Spleen (tissue), 11 donors: ENCODE measurements at regions not wholly inside any gene's neighbourhood (a gene's known extent, or its start where the extent isn't known, plus 50 kb on each side); places are given as distances from the start of the nearest gene placed in this dataset.
"Not testable (repeated sequence)": the region's sequence is repeated elsewhere in the genome, so short reads cannot be mapped to it uniquely, and the experiment has no call there.

Experiments used
- DNase-seq: peaks from one replicate; pipeline ENCODE4 v3.0.0-alpha.2; 2020
- H3K27ac ChIP-seq, 8 donors: fragments of 200-600 bp; sonication (generic) in 7 of 8; 1 replicate in 4 of 8; 2 replicates in 4 of 8; pipeline versions ENCODE4 v1.5.0 to v1.8.0; 2016 to 2021; ENCODE audit warnings: inconsistent platforms in 4 of 8, mild to moderate bottlenecking in 4 of 8, moderate library complexity in 1 of 8
- H3K27me3 ChIP-seq, 7 donors: fragments of 200-600 bp; sonication (generic) in 6 of 7; replicated peaks in 1 of 7; 1 replicate in 4 of 7; 2 replicates in 3 of 7; pipeline versions ENCODE4 v1.5.0 to v1.8.0; 2016 to 2021; ENCODE audit warnings: inconsistent platforms in 3 of 7, mild to moderate bottlenecking in 1 of 7
- H3K36me3 ChIP-seq, 6 donors: fragments of 200-600 bp; sonication (generic) in 5 of 6; 1 replicate in 4 of 6; 2 replicates in 2 of 6; pipeline versions ENCODE4 v1.5.0 to v1.8.0; 2016 to 2021; ENCODE audit warnings: inconsistent platforms in 2 of 6
- H3K4me1 ChIP-seq, 6 donors: fragments of 200-600 bp; sonication (generic) in 5 of 6; 1 replicate in 3 of 6; 2 replicates in 3 of 6; pipeline versions ENCODE4 v1.5.0 to v1.8.0; 2016 to 2021; ENCODE audit warnings: inconsistent platforms in 3 of 6
- H3K4me3 ChIP-seq, 8 donors: fragments of 200-600 bp; sonication (generic) in 7 of 8; 1 replicate in 4 of 8; 2 replicates in 4 of 8; pipeline versions ENCODE4 v1.5.0 to v1.8.0; 2016 to 2021; ENCODE audit warnings: inconsistent platforms in 4 of 8, mild to moderate bottlenecking in 4 of 8, moderate library complexity in 2 of 8
- H3K9me3 ChIP-seq, 8 donors: fragments of 200-600 bp; sonication (generic) in 7 of 8; 1 replicate in 4 of 8; 2 replicates in 4 of 8; pipeline versions ENCODE4 v1.5.0 to v1.8.0; 2016 to 2021; ENCODE audit warnings: inconsistent platforms in 4 of 8
- CTCF ChIP-seq, 11 experiments: fragments of 200-600 bp in 7 of 11; fragments of 450-650 bp in 4 of 11; sonication (generic) in 4 of 11; IDR thresholded peaks in 8 of 11; conservative IDR thresholded peaks in 3 of 11; 1 replicate in 7 of 11; 2 replicates in 4 of 11; pipeline versions ENCODE4 v1.4.0 to v1.8.0; 2016 to 2021; ENCODE audit warnings: antibody characterized with exemption in 11 of 11, inconsistent platforms in 4 of 11, mild to moderate bottlenecking in 1 of 11
- POLR2A ChIP-seq, 3 donors: fragments of 450-650 bp; IDR thresholded peaks; one replicate each; pipeline ENCODE4 v1.5.1; 2017; ENCODE audit warnings: antibody characterized with exemption in 3 of 3, mild to moderate bottlenecking in 1 of 3
- POLR2AphosphoS5 ChIP-seq, 3 donors: sonication (generic); formaldehyde crosslinking; IDR thresholded peaks; one replicate each; pipeline ENCODE4 v1.5.1; 2017; ENCODE audit warnings: antibody characterized with exemption in 3 of 3
- WGBS, 5 donors: extraction: QIAGEN DNeasy Blood & Tissue Kit in 3 of 5; methylation state at CpG; one replicate each; pipeline versions ENCODE4 v1.1.5 to v1.1.7; 2013 to 2018; 5-methylcytosine and 5-hydroxymethylcytosine counted together
- intact Hi-C: fragments of 100-400 bp; cut with DNase I; formaldehyde crosslinking; loops from one replicate; pipeline ENCODE4 v1.15.0; 2023; ENCODE audit warnings: low total_unique reads
- donor health status: healthy with polysubstance abuse.
- donor health status: DM: no; HTN: no; CAD: no; lungs with moderate emphysema.
- donor health status: DM: no; HTN: no; CAD: no.
- donor health status: Bipolar disorder and iron deficiency.
- donor health status: healthy.
- donor health status: DM: no; HTN: no; CAD: no.
- donor health status: DM: yes; HTN: yes; CAD: no.

DNA sequence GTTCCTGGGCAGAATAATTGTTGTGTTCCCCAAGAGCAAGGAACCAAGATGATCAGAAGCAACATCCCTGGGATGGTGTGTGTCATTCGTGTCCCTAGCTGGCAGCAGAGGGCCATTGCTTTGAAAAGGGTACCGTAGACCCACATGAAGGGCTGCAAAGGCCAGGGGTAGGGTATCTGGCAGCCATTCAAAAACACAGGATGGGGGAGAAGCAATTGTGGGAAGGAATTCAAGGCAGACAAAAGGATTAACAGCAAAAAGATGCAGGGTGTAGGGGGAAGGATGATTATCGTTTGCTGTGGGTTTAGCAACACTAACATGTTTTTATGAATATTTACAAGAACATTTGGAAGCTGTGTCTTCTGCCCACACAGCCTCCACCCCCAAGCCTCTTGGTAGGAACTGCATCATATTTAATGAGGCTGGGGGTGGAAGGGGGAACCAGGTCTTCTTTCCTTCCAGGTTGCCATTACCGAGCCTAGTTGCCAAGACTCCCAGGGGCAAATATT lies 169.0 kb upstream of the G2E3 start:
- TF ChIP-seq POLR2A (IDR thresholded peaks at IDR 0.05), result no peak
- no peak for TF ChIP-seq POLR2AphosphoS5 (IDR thresholded peaks at IDR 0.05)
- no peak for TF ChIP-seq CTCF (IDR thresholded peaks at IDR 0.05 in 8 of 11, conservative IDR thresholded peaks at IDR 0.05 in 3 of 11)
- DNase-seq, result no peak

DNA sequence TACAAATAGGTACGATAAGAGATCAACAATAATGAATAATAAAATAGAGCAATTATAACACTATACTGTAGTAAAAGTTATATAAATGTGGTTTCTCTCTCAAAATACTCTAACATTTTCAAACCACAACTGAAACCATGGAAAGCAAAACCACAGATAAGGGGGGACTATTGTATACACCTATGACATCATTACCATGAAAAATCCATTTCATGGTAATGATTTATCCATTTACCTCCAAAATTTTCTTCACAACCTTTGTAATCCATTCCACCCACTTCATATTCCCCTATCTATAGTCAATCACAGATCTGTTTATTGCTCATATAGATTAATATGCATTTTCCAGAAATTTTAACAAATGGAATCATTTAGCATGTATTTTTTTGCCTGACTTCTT lies 163.9 kb upstream of the G2E3 start:
- intact Hi-C loops, result no loop called here

More for the DNA sequence above, 169.0 kb upstream of the G2E3 start:
- Histone ChIP-seq H3K9me3 (no peaks in the 10 kb centered on the region), H3K36me3 (no peaks in the 10 kb centered on the region), H3K27me3 (no peaks in the 10 kb centered on the region), H3K27ac (no peak overlapping the region), H3K4me1 (no peaks in the 10 kb centered on the region), H3K4me3 (no peak overlapping the region)
- intact Hi-C loops, result no loop called here
- 70 to 77% (median 73%) methylated on average over 4 of the region's 4 CpGs for WGBS, 5 donors

GRCh38 chr14:30402846-30403245 lies 156.1 kb upstream of the G2E3 start:
- no peaks in the 10 kb centered on the region for H3K4me1 ChIP-seq
- H3K27ac ChIP-seq, result no peak overlapping the region
- no peaks in the 10 kb centered on the region for H3K36me3 ChIP-seq
- TF ChIP-seq POLR2AphosphoS5 (IDR thresholded peaks at IDR 0.05) (no peak), CTCF (IDR thresholded peaks at IDR 0.05 in 8 of 11, conservative IDR thresholded peaks at IDR 0.05 in 3 of 11) (no peak), POLR2A (IDR thresholded peaks at IDR 0.05) (no peak)
- DNase-seq, result no peak
- H3K9me3 ChIP-seq, result peaks cover 0 to 9% (median 0%) of the 10 kb centered on the region in 8 donors
- H3K27me3 ChIP-seq, result peaks cover 0 to 5% (median 0%) of the 10 kb centered on the region in 7 donors
- no peak overlapping the region for H3K4me3 ChIP-seq
- intact Hi-C loops, result no loop called here

More for the DNA sequence above, 163.9 kb upstream of the G2E3 start:
- no peak overlapping the region for H3K4me3 ChIP-seq
- 79 to 86% (median 81%) methylated on average over 1 of the region's 1 CpG for WGBS, 5 donors
- DNase-seq, result no peak
- H3K36me3 ChIP-seq, result no peaks in the 10 kb centered on the region
- TF ChIP-seq POLR2AphosphoS5 (IDR thresholded peaks at IDR 0.05) (no peak), POLR2A (IDR thresholded peaks at IDR 0.05) (no peak), CTCF (IDR thresholded peaks at IDR 0.05 in 8 of 11, conservative IDR thresholded peaks at IDR 0.05 in 3 of 11) (no peak)
- H3K4me1 ChIP-seq, result no peaks in the 10 kb centered on the region
- no peak overlapping the region for H3K27ac ChIP-seq
- H3K9me3 ChIP-seq, result no peaks in the 10 kb centered on the region
- H3K27me3 ChIP-seq, result peaks cover 0 to 5% (median 0%) of the 10 kb centered on the region in 7 donors

GRCh38 chr14:30403791-30404190 lies 155.2 kb upstream of the G2E3 start:
- TF ChIP-seq POLR2AphosphoS5 (IDR thresholded peaks at IDR 0.05), result no peak
- TF ChIP-seq POLR2A (IDR thresholded peaks at IDR 0.05), result no peak
- TF ChIP-seq CTCF (IDR thresholded peaks at IDR 0.05 in 8 of 11, conservative IDR thresholded peaks at IDR 0.05 in 3 of 11), result no peak
- WGBS, 5 donors, result 79 to 94% (median 88%) methylated on average over 4 of the region's 4 CpGs
- H3K4me3 ChIP-seq, result no peak overlapping the region
- DNase-seq, result no peak
- H3K4me1 ChIP-seq, result no peaks in the 10 kb centered on the region
- intact Hi-C loops, result no loop called here
- H3K27ac ChIP-seq, result no peak overlapping the region
- peaks cover 0 to 4% (median 0%) of the 10 kb centered on the region in 7 donors for H3K27me3 ChIP-seq
- H3K36me3 ChIP-seq, result no peaks in the 10 kb centered on the region
- H3K9me3 ChIP-seq, result peaks cover 0 to 9% (median 0%) of the 10 kb centered on the region in 8 donors

GRCh38 chr14:30409508-30410015 lies 149.4 kb upstream of the G2E3 start:
- H3K4me1 ChIP-seq, DNase-seq, H3K4me3 ChIP-seq, H3K36me3 ChIP-seq, intact Hi-C loops, H3K9me3 ChIP-seq, H3K27ac ChIP-seq: not testable (repeated sequence)
- 80 to 89% (median 85%) methylated on average over 2 of the region's 2 CpGs for WGBS, 5 donors
- peaks cover 0 to 12% (median 0%) of the 10 kb centered on the region in 7 donors for H3K27me3 ChIP-seq
